ENCODE measurements at regions not wholly inside any gene's neighbourhood (a gene's known extent, or its start where the extent isn't known, plus 50 kb on each side); places are given as distances from the start of the nearest gene placed in this dataset.
"Not testable (repeated sequence)": the region's sequence is repeated elsewhere in the genome, so short reads cannot be mapped to it uniquely, and the experiment has no call there.

- Histone ChIP-seq H3K9me3 (ENCODE audit: control insufficient read depth in 5 of 5, low read length in 5 of 5) (peaks cover 0 to 6% (median 0%) of the 10 kb centered on the region in 5 donors), H3K4me1 (ENCODE audit: control insufficient read depth in 5 of 5, insufficient read depth in 5 of 5, low read length in 5 of 5) (peaks cover 0 to 9% (median 0%) of the 10 kb centered on the region in 5 donors), H3K9ac (ENCODE audit: low read length in 5 of 5) (no peak overlapping the region), H3K27ac (ENCODE audit: low read depth, low read length) (no peak overlapping the region), H3K36me3 (ENCODE audit: control insufficient read depth in 5 of 5, insufficient read depth in 5 of 5, low read length in 5 of 5) (no peaks in the 10 kb centered on the region), H3K4me3 (ENCODE audit: low read depth in 1 of 5, low read length in 5 of 5) (no peak overlapping the region), H3K27me3 (ENCODE audit: control insufficient read depth in 5 of 5, insufficient read depth in 4 of 5, low read length in 5 of 5) (no peaks in the 10 kb centered on the region)
These were observed 153.2 kb upstream of the THBS2 start for GRCh38 chr6:169406804-169407203.

- Histone ChIP-seq H3K36me3 (ENCODE audit: control insufficient read depth in 5 of 5, insufficient read depth in 5 of 5, low read length in 5 of 5) (no peaks in the 10 kb centered on the region), H3K9ac (ENCODE audit: low read length in 5 of 5) (no peak overlapping the region), H3K4me3 (ENCODE audit: low read depth in 1 of 5, low read length in 5 of 5) (no peak overlapping the region), H3K9me3 (ENCODE audit: control insufficient read depth in 5 of 5, low read length in 5 of 5) (peaks cover 0 to 6% (median 0%) of the 10 kb centered on the region in 5 donors), H3K27ac (ENCODE audit: low read depth, low read length) (no peak overlapping the region), H3K27me3 (ENCODE audit: control insufficient read depth in 5 of 5, insufficient read depth in 4 of 5, low read length in 5 of 5) (no peaks in the 10 kb centered on the region), H3K4me1 (ENCODE audit: control insufficient read depth in 5 of 5, insufficient read depth in 5 of 5, low read length in 5 of 5) (peaks cover 0 to 9% (median 0%) of the 10 kb centered on the region in 5 donors)
These were observed 152.4 kb upstream of the THBS2 start for GRCh38 chr6:169406034-169406433.

DNA sequence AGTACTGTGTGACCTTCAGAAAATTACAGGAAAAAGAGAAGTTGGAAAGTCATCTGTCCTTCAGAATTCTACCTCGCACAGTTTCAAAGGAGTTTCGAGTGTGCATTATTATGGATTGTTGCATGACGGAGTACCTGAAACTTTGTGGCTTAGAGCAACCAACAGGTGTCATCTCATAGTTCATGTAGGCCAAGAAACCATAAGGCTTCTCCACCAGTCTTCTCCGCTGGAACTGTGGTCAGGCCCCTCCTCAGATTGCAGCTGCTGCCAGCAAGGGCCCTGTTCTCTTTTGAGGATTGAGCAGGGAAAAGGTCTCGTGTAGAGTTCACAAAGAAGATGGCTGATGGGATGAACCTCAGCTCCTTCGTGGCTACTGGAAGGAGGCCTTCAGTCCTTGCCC lies 151.2 kb upstream of the THBS2 start:
- no peaks in the 10 kb centered on the region for H3K27me3 ChIP-seq (ENCODE audit: control insufficient read depth in 5 of 5, insufficient read depth in 4 of 5, low read length in 5 of 5)
- H3K4me3 ChIP-seq (ENCODE audit: low read depth in 1 of 5, low read length in 5 of 5): no peak overlapping the region
- H3K4me1 ChIP-seq (ENCODE audit: control insufficient read depth in 5 of 5, insufficient read depth in 5 of 5, low read length in 5 of 5): peaks cover 0 to 5% (median 0%) of the 10 kb centered on the region in 5 donors
- H3K9ac ChIP-seq (ENCODE audit: low read length in 5 of 5): no peak overlapping the region
- H3K9me3 ChIP-seq (ENCODE audit: control insufficient read depth in 5 of 5, low read length in 5 of 5): peaks cover 0 to 4% (median 0%) of the 10 kb centered on the region in 5 donors
- H3K36me3 ChIP-seq (ENCODE audit: control insufficient read depth in 5 of 5, insufficient read depth in 5 of 5, low read length in 5 of 5): no peaks in the 10 kb centered on the region
- H3K27ac ChIP-seq (ENCODE audit: low read depth, low read length): no peak overlapping the region

- Histone ChIP-seq H3K27ac (ENCODE audit: low read depth, low read length) (no peak overlapping the region), H3K27me3 (ENCODE audit: control insufficient read depth in 5 of 5, insufficient read depth in 4 of 5, low read length in 5 of 5) (no peaks in the 10 kb centered on the region), H3K4me3 (ENCODE audit: low read depth in 1 of 5, low read length in 5 of 5) (no peak overlapping the region), H3K9ac (ENCODE audit: low read length in 5 of 5) (no peak overlapping the region), H3K4me1 (ENCODE audit: control insufficient read depth in 5 of 5, insufficient read depth in 5 of 5, low read length in 5 of 5) (peaks cover 0 to 7% (median 0%) of the 10 kb centered on the region in 5 donors), H3K36me3 (ENCODE audit: control insufficient read depth in 5 of 5, insufficient read depth in 5 of 5, low read length in 5 of 5) (no peaks in the 10 kb centered on the region), H3K9me3 (ENCODE audit: control insufficient read depth in 5 of 5, low read length in 5 of 5) (no peaks in the 10 kb centered on the region)
These were observed 144.9 kb upstream of the THBS2 start for GRCh38 chr6:169398342-169399105.

- Histone ChIP-seq H3K27me3 (ENCODE audit: control insufficient read depth in 5 of 5, insufficient read depth in 4 of 5, low read length in 5 of 5) (no peaks in the 10 kb centered on the region), H3K36me3 (ENCODE audit: control insufficient read depth in 5 of 5, insufficient read depth in 5 of 5, low read length in 5 of 5) (no peaks in the 10 kb centered on the region), H3K4me1 (ENCODE audit: control insufficient read depth in 5 of 5, insufficient read depth in 5 of 5, low read length in 5 of 5) (peaks cover 0 to 7% (median 0%) of the 10 kb centered on the region in 5 donors), H3K4me3 (ENCODE audit: low read depth in 1 of 5, low read length in 5 of 5) (no peak overlapping the region), H3K9ac (ENCODE audit: low read length in 5 of 5) (no peak overlapping the region), H3K9me3 (ENCODE audit: control insufficient read depth in 5 of 5, low read length in 5 of 5) (no peaks in the 10 kb centered on the region), H3K27ac (ENCODE audit: low read depth, low read length) (no peak overlapping the region)
These were observed 144.0 kb upstream of the THBS2 start for GRCh38 chr6:169397684-169398083.

GRCh38 chr6:169396554-169397163 lies 143.0 kb upstream of the THBS2 start:
- Histone ChIP-seq H3K4me1 (ENCODE audit: control insufficient read depth in 5 of 5, insufficient read depth in 5 of 5, low read length in 5 of 5) (peaks cover 0 to 7% (median 0%) of the 10 kb centered on the region in 5 donors), H3K27ac (ENCODE audit: low read depth, low read length) (no peak overlapping the region), H3K27me3 (ENCODE audit: control insufficient read depth in 5 of 5, insufficient read depth in 4 of 5, low read length in 5 of 5) (no peaks in the 10 kb centered on the region), H3K9ac (ENCODE audit: low read length in 5 of 5) (no peak overlapping the region), H3K9me3 (ENCODE audit: control insufficient read depth in 5 of 5, low read length in 5 of 5) (peaks cover 0 to 7% (median 0%) of the 10 kb centered on the region in 5 donors), H3K4me3 (ENCODE audit: low read depth in 1 of 5, low read length in 5 of 5) (no peak overlapping the region), H3K36me3 (ENCODE audit: control insufficient read depth in 5 of 5, insufficient read depth in 5 of 5, low read length in 5 of 5) (no peaks in the 10 kb centered on the region)

GRCh38 chr6:169396009-169396539 lies 142.4 kb upstream of the THBS2 start:
- H3K9me3 ChIP-seq (ENCODE audit: control insufficient read depth in 5 of 5, low read length in 5 of 5); H3K36me3 ChIP-seq (ENCODE audit: control insufficient read depth in 5 of 5, insufficient read depth in 5 of 5, low read length in 5 of 5); H3K4me1 ChIP-seq (ENCODE audit: control insufficient read depth in 5 of 5, insufficient read depth in 5 of 5, low read length in 5 of 5); H3K27me3 ChIP-seq (ENCODE audit: control insufficient read depth in 5 of 5, insufficient read depth in 4 of 5, low read length in 5 of 5); H3K4me3 ChIP-seq (ENCODE audit: low read depth in 1 of 5, low read length in 5 of 5); H3K9ac ChIP-seq (ENCODE audit: low read length in 5 of 5); H3K27ac ChIP-seq (ENCODE audit: low read depth, low read length): not testable (repeated sequence)

GRCh38 chr6:169395080-169395805 lies 141.6 kb upstream of the THBS2 start:
- no peak overlapping the region for H3K4me3 ChIP-seq (ENCODE audit: low read depth in 1 of 5, low read length in 5 of 5)
- no peak overlapping the region for H3K9ac ChIP-seq (ENCODE audit: low read length in 5 of 5)
- peaks cover 0 to 10% (median 2%) of the 10 kb centered on the region in 5 donors for H3K9me3 ChIP-seq (ENCODE audit: control insufficient read depth in 5 of 5, low read length in 5 of 5)
- H3K36me3 ChIP-seq (ENCODE audit: control insufficient read depth in 5 of 5, insufficient read depth in 5 of 5, low read length in 5 of 5): no peaks in the 10 kb centered on the region
- H3K27ac ChIP-seq (ENCODE audit: low read depth, low read length): no peak overlapping the region
- no peaks in the 10 kb centered on the region for H3K27me3 ChIP-seq (ENCODE audit: control insufficient read depth in 5 of 5, insufficient read depth in 4 of 5, low read length in 5 of 5)
- H3K4me1 ChIP-seq (ENCODE audit: control insufficient read depth in 5 of 5, insufficient read depth in 5 of 5, low read length in 5 of 5): peaks cover 0 to 7% (median 0%) of the 10 kb centered on the region in 5 donors

GRCh38 chr6:169393753-169394152 lies 140.1 kb upstream of the THBS2 start:
- Histone ChIP-seq H3K9ac (ENCODE audit: low read length in 5 of 5) (no peak overlapping the region), H3K27me3 (ENCODE audit: control insufficient read depth in 5 of 5, insufficient read depth in 4 of 5, low read length in 5 of 5) (no peaks in the 10 kb centered on the region), H3K4me3 (ENCODE audit: low read depth in 1 of 5, low read length in 5 of 5) (no peak overlapping the region), H3K27ac (ENCODE audit: low read depth, low read length) (no peak overlapping the region), H3K9me3 (ENCODE audit: control insufficient read depth in 5 of 5, low read length in 5 of 5) (peaks cover 2 to 17% (median 11%) of the 10 kb centered on the region in 5 donors), H3K36me3 (ENCODE audit: control insufficient read depth in 5 of 5, insufficient read depth in 5 of 5, low read length in 5 of 5) (no peaks in the 10 kb centered on the region), H3K4me1 (ENCODE audit: control insufficient read depth in 5 of 5, insufficient read depth in 5 of 5, low read length in 5 of 5) (peaks cover 0 to 7% (median 0%) of the 10 kb centered on the region in 5 donors)
